HEK293T (cell line): ENCODE measurements at regions not wholly inside any gene's neighbourhood (a gene's known extent, or its start where the extent isn't known, plus 50 kb on each side); places are given as distances from the start of the nearest gene placed in this dataset.
"Not testable (repeated sequence)": the region's sequence is repeated elsewhere in the genome, so short reads cannot be mapped to it uniquely, and the experiment has no call there.

Source experiments
- HDGF ChIP-seq: fragments of 450-650 bp; IDR thresholded peaks from 2 replicates; pipeline ENCODE4 v1.6.1; 2017; ENCODE audit warnings: antibody characterized with exemption, borderline replicate concordance
- NFRKB ChIP-seq: fragments of 450-650 bp; IDR thresholded peaks from 2 replicates; pipeline ENCODE4 v1.6.1; 2016; ENCODE audit warnings: mild to moderate bottlenecking, moderate library complexity
- SP1 ChIP-seq: fragments of 450-650 bp; IDR thresholded peaks from 2 replicates; pipeline ENCODE4 v1.6.1; 2017
- TARDBP ChIP-seq: fragments of 450-650 bp; IDR thresholded peaks from 2 replicates; pipeline ENCODE4 v1.6.1; 2016

- not testable (repeated sequence) for TF ChIP-seq NFRKB, HDGF, TARDBP, SP1
Measured at GRCh38 chr12:59424666-59425065, 171.2 kb upstream of the SLC16A7 start.
